ENCODE measurements at regions not wholly inside any gene's neighbourhood (a gene's known extent, or its start where the extent isn't known, plus 50 kb on each side); places are given as distances from the start of the nearest gene placed in this dataset.

- DNase-seq: no peak
These were observed 53.6 kb upstream of the AJAP1 start for GRCh38 chr1:4600615-4601460.

- DNase-seq: no peak
These were observed 52.5 kb upstream of the AJAP1 start for GRCh38 chr1:4601941-4602340.

- DNase-seq: no peak
These were observed 51.7 kb upstream of the AJAP1 start for GRCh38 chr1:4602462-4603294.

- DNase-seq: no peak
These were observed 50.9 kb upstream of the AJAP1 start for GRCh38 chr1:4603295-4604110.
